ENCODE measurements at regions not wholly inside any gene's neighbourhood (a gene's known extent, or its start where the extent isn't known, plus 50 kb on each side); places are given as distances from the start of the nearest gene placed in this dataset.

DNA sequence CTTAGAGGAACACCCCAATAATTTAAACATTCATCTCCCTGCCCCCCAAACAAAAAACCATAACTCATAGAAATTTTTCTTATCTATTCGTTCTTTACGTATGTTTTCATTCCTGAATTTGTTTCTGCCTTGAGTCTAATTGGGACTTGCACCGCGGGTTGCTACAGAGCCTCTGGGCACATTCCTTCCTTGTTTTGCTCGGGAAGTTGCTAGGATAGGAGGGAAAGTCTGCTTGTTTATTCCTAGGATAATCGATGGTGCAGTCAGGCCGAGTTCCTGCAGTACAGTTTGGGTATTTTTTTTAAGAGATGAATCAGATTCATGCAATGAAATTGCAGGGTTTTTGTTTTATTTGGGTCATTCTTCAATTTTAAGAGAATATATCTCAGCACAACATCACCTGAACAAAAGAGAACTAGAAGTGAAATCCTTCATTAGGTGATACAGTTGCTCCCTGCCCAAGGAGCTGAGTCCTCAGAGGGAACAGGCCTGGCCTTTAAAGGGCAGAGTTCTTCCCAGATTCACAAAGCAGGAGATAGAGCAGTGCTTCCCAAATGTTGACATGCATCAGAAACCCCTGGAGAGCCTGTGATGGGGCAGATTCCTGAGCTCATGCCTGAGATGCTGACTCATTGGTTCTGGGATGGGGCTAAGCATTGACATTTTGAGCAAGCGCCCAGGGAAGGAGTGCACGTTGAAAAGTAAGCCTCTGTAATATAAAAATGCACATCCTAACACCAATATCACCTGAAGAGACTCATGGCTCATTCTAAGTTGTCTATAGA is 114.9 kb upstream of the FAM9B start:
- TF ChIP-seq, protein P1, sequence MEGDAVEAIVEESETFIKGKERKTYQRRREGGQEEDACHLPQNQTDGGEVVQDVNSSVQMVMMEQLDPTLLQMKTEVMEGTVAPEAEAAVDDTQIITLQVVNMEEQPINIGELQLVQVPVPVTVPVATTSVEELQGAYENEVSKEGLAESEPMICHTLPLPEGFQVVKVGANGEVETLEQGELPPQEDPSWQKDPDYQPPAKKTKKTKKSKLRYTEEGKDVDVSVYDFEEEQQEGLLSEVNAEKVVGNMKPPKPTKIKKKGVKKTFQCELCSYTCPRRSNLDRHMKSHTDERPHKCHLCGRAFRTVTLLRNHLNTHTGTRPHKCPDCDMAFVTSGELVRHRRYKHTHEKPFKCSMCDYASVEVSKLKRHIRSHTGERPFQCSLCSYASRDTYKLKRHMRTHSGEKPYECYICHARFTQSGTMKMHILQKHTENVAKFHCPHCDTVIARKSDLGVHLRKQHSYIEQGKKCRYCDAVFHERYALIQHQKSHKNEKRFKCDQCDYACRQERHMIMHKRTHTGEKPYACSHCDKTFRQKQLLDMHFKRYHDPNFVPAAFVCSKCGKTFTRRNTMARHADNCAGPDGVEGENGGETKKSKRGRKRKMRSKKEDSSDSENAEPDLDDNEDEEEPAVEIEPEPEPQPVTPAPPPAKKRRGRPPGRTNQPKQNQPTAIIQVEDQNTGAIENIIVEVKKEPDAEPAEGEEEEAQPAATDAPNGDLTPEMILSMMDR (conservative IDR thresholded peaks at IDR 0.05; ENCODE audit: low read length), result no peak
- no peak for TF ChIP-seq EZH2phosphoT487 (IDR thresholded peaks at IDR 0.05; ENCODE audit: borderline replicate concordance)
